Adrenal gland (tissue), 9 donors: ENCODE measurements at regions not wholly inside any gene's neighbourhood (a gene's known extent, or its start where the extent isn't known, plus 50 kb on each side); places are given as distances from the start of the nearest gene placed in this dataset.

ENCODE experiments used
- DNase-seq, 7 donors: peaks; one replicate each; pipeline ENCODE4 v3.0.0-alpha.2; 2019 to 2020
- H3K27ac ChIP-seq, 5 donors: fragments of 200-600 bp; sonication (generic) in 4 of 5; 1 replicate in 3 of 5; 2 replicates in 2 of 5; pipeline versions ENCODE4 v1.5.1 to v1.8.0; 2016 to 2020; ENCODE audit warnings: mild to moderate bottlenecking in 1 of 5
- H3K27me3 ChIP-seq: fragments of 200-600 bp; 2 replicates; pipeline ENCODE4 v1.8.0; 2021
- H3K36me3 ChIP-seq, 2 donors: fragments of 200-600 bp; replicated peaks in 1 of 2; 1 replicate in 1 of 2; 2 replicates in 1 of 2; pipeline versions ENCODE4 v1.5.1 to v1.8.0; 2018 to 2022
- H3K4me1 ChIP-seq, 2 donors: fragments of 200-600 bp; replicated peaks in 1 of 2; 1 replicate in 1 of 2; 2 replicates in 1 of 2; pipeline versions ENCODE4 v1.5.1 to v1.8.0; 2018 to 2021
- H3K4me3 ChIP-seq, 4 donors: fragments of 200-600 bp; sonication (generic) in 3 of 4; one replicate each; pipeline ENCODE4 v1.5.1; 2016 to 2018
- H3K9me3 ChIP-seq, 3 donors: fragments of 200-600 bp; sonication (generic) in 1 of 3; replicated peaks in 1 of 3; 1 replicate in 2 of 3; 2 replicates in 1 of 3; pipeline versions ENCODE4 v1.5.1 to v1.8.0; 2016 to 2021
- POLR2A ChIP-seq, 2 donors: fragments of 450-650 bp; IDR thresholded peaks; one replicate each; pipeline ENCODE4 v1.6.1; 2017; ENCODE audit warnings: antibody characterized with exemption in 2 of 2, mild to moderate bottlenecking in 2 of 2, moderate library complexity in 1 of 2
- WGBS, 4 donors: extraction: QIAGEN DNeasy Blood & Tissue Kit in 2 of 4; methylation state at CpG; one replicate each; pipeline versions ENCODE4 v1.1.5 to v1.1.7; 2013 to 2017; 5-methylcytosine and 5-hydroxymethylcytosine counted together
- intact Hi-C, 2 donors: fragments of 100-400 bp; cut with DNase I; formaldehyde crosslinking; loops; one replicate each; pipeline versions ENCODE4 v1.14.1 to v1.15.0; 2022 to 2023
- TF ChIP-seq, protein P1 (sequence below), 6 experiments: fragments of 450-650 bp in 4 of 6; fragments of 200-600 bp in 2 of 6; sonication (generic) in 1 of 6; IDR thresholded peaks; 1 replicate in 5 of 6; 2 replicates in 1 of 6; pipeline versions ENCODE4 v1.5.1 to v1.8.0; 2016 to 2021; ENCODE audit warnings: antibody characterized with exemption in 6 of 6, mild to moderate bottlenecking in 2 of 6, moderate library complexity in 1 of 6
- donor health status: healthy with polysubstance abuse.
- donor health status: Bipolar disorder and iron deficiency.
- donor health status: DM: yes; HTN: yes; CAD: no.
- donor health status: DM: no; HTN: no; CAD: no.
- donor health status: DM: no; HTN: no; CAD: no.

DNA sequence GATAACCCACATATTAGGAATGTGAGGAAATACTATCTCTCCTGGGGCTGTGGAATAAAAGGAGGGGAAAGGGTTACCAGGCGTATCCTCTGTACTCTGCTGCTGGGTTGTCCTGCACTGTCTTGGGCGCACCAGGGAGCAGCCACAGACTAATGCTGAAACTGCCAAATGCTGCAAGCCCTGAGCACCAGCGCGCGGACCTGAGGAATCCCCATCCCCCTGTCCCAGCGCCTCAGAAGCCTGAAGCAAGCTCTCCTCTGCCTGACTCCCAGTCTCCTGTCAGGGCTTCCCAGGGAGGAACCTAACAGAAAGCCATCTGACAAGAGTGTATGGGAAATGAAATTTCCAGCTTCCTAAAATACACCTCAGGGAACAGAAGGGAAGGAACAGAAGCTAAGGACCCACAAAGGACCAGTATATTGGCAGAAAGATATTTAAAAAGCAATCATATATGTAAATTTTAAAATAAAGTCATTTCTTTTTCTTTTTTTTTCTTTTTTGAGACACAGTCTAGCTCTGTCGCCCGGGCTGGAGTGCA is 158.3 kb upstream of the C2CD4B start:
- intact Hi-C loops: no loop called here
- Histone ChIP-seq H3K4me1 (no peaks in the 10 kb centered on the region), H3K4me3 (no peak overlapping the region), H3K27ac (no peak overlapping the region), H3K36me3 (no peaks in the 10 kb centered on the region), H3K9me3 (no peaks in the 10 kb centered on the region), H3K27me3 (peaks cover 2% of the 10 kb centered on the region)
- TF ChIP-seq POLR2A (IDR thresholded peaks at IDR 0.05): no peak
- TF ChIP-seq, protein P1, sequence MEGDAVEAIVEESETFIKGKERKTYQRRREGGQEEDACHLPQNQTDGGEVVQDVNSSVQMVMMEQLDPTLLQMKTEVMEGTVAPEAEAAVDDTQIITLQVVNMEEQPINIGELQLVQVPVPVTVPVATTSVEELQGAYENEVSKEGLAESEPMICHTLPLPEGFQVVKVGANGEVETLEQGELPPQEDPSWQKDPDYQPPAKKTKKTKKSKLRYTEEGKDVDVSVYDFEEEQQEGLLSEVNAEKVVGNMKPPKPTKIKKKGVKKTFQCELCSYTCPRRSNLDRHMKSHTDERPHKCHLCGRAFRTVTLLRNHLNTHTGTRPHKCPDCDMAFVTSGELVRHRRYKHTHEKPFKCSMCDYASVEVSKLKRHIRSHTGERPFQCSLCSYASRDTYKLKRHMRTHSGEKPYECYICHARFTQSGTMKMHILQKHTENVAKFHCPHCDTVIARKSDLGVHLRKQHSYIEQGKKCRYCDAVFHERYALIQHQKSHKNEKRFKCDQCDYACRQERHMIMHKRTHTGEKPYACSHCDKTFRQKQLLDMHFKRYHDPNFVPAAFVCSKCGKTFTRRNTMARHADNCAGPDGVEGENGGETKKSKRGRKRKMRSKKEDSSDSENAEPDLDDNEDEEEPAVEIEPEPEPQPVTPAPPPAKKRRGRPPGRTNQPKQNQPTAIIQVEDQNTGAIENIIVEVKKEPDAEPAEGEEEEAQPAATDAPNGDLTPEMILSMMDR (IDR thresholded peaks at IDR 0.05): no peak
- 47 to 59% (median 51%) methylated on average over 8 of the region's 8 CpGs for WGBS, 4 donors
- DNase-seq: no peak

- Histone ChIP-seq H3K4me3 (no peak overlapping the region), H3K27ac (no peak overlapping the region), H3K4me1 (no peaks in the 10 kb centered on the region), H3K36me3 (no peaks in the 10 kb centered on the region), H3K27me3 (peaks cover 2% of the 10 kb centered on the region), H3K9me3 (no peaks in the 10 kb centered on the region)
- 68 to 79% (median 69%) methylated on average over 5 of the region's 5 CpGs for WGBS, 4 donors
- intact Hi-C loops: no loop called here
- TF ChIP-seq, protein P1 (IDR thresholded peaks at IDR 0.05): no peak
- no peak for TF ChIP-seq POLR2A (IDR thresholded peaks at IDR 0.05)
- DNase-seq: no peak
Observed at GRCh38 chr15:62324382-62324781, 159.3 kb upstream of the C2CD4B start.

GRCh38 chr15:62325597-62325996 is 160.5 kb upstream of the C2CD4B start:
- H3K27ac ChIP-seq: no peak overlapping the region
- intact Hi-C loops: no loop called here
- no peaks in the 10 kb centered on the region for H3K4me1 ChIP-seq
- no peak for DNase-seq
- WGBS, 4 donors: 67 to 79% (median 76%) methylated on average over 7 of the region's 7 CpGs
- TF ChIP-seq, protein P1 (IDR thresholded peaks at IDR 0.05): no peak
- TF ChIP-seq POLR2A (IDR thresholded peaks at IDR 0.05): no peak
- H3K36me3 ChIP-seq: no peaks in the 10 kb centered on the region
- H3K4me3 ChIP-seq: no peak overlapping the region
- no peaks in the 10 kb centered on the region for H3K9me3 ChIP-seq
- peaks cover 2% of the 10 kb centered on the region for H3K27me3 ChIP-seq

DNA sequence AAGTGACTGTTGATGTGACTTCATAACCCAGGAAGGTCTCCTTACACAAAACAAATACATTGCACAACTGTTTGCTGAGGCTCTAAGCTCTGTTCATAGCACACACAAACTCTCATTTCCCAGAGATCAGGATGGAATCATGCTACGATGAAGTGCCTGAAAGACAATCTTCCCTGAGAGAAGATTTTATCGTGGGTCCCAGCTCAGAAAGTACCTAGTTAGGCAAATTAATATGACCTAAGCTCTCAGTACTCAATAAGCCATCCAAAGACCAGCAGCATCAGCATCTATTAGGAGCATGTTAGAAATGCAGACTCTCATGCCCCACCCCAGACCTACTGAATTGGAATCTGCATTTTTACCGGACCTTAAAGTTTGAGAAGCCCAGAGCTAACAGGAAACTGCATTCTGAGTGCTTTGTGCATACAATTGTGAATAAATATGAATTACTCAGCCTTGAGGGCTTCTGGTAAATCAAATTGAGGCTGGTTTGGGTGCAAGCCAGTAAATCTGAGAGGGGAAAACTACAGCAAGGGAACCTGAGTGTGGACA is 161.5 kb upstream of the C2CD4B start:
- WGBS, 4 donors: 69 to 80% (median 77%) methylated on average over 3 of the region's 3 CpGs
- Histone ChIP-seq H3K4me3 (no peak overlapping the region), H3K27ac (no peak overlapping the region), H3K9me3 (no peaks in the 10 kb centered on the region), H3K27me3 (peaks cover 2% of the 10 kb centered on the region), H3K4me1 (no peaks in the 10 kb centered on the region), H3K36me3 (no peaks in the 10 kb centered on the region)
- no peak for TF ChIP-seq POLR2A (IDR thresholded peaks at IDR 0.05)
- TF ChIP-seq, protein P1 (IDR thresholded peaks at IDR 0.05): no peak
- intact Hi-C loops: no loop called here
- peak in 1 of 7 donors; percentile 58 for DNase-seq
